HEK293 (cell line): ENCODE measurements at regions not wholly inside any gene's neighbourhood (a gene's known extent, or its start where the extent isn't known, plus 50 kb on each side); places are given as distances from the start of the nearest gene placed in this dataset.

ENCODE experiments used
- CTCF ChIP-seq: fragments of 450-650 bp; formaldehyde crosslinking; IDR thresholded peaks from 2 replicates; pipeline ENCODE4 v1.5.1; 2016; ENCODE audit warnings: missing biosample characterization, missing genetic modification characterization
- EGR2 ChIP-seq: fragments of 450-650 bp; formaldehyde crosslinking; IDR thresholded peaks from 2 replicates; pipeline ENCODE4 v1.5.1; 2016; ENCODE audit warnings: low read depth, missing biosample characterization, missing genetic modification characterization
- GLI4 ChIP-seq: fragments of 450-650 bp; formaldehyde crosslinking; IDR thresholded peaks from 2 replicates; pipeline ENCODE4 v1.5.1; 2016; ENCODE audit warnings: missing biosample characterization, missing genetic modification characterization
- KLF10 ChIP-seq: fragments of 450-650 bp; IDR thresholded peaks from 2 replicates; pipeline ENCODE4 v1.5.1; 2018; ENCODE audit warnings: missing biosample characterization, mild to moderate bottlenecking, missing genetic modification characterization
- KLF16 ChIP-seq: fragments of 450-650 bp; formaldehyde crosslinking; IDR thresholded peaks from 2 replicates; pipeline ENCODE4 v1.5.1; 2017; ENCODE audit warnings: missing biosample characterization, missing genetic modification characterization
- PBX3 ChIP-seq: sonication (generic); formaldehyde crosslinking; IDR thresholded peaks from 2 replicates; pipeline ENCODE4 v1.8.1; 2022; ENCODE audit warnings: mild to moderate bottlenecking, moderate library complexity, missing genetic modification reagents
- REST ChIP-seq: fragments of 450-650 bp; formaldehyde crosslinking; IDR thresholded peaks from 2 replicates; pipeline ENCODE4 v1.5.1; 2016; ENCODE audit warnings: missing biosample characterization, missing genetic modification characterization
- ZNF16 ChIP-seq: fragments of 450-650 bp; formaldehyde crosslinking; IDR thresholded peaks from 2 replicates; pipeline ENCODE4 v1.5.1; 2016; ENCODE audit warnings: low read depth, missing biosample characterization, missing genetic modification characterization
- ZNF529 ChIP-seq: fragments of 450-650 bp; formaldehyde crosslinking; IDR thresholded peaks from 2 replicates; pipeline ENCODE4 v1.5.1; 2017; ENCODE audit warnings: missing genetic modification characterization, missing biosample characterization; ENCODE audit not compliant: insufficient replicate concordance
- ZNF555 ChIP-seq: fragments of 450-650 bp; formaldehyde crosslinking; conservative IDR thresholded peaks from 2 replicates; pipeline ENCODE4 v1.5.1; 2017; ENCODE audit warnings: missing biosample characterization, mild to moderate bottlenecking, missing genetic modification characterization, inconsistent platforms
- ZNF639 ChIP-seq: fragments of 450-650 bp; formaldehyde crosslinking; IDR thresholded peaks from 2 replicates; pipeline ENCODE4 v1.5.1; 2016; ENCODE audit warnings: missing biosample characterization, missing genetic modification characterization
- ZNF704 ChIP-seq: fragments of 450-650 bp; formaldehyde crosslinking; IDR thresholded peaks from 2 replicates; pipeline ENCODE4 v1.5.1; 2016; ENCODE audit warnings: missing biosample characterization, missing genetic modification characterization
- ZNF768 ChIP-seq: fragments of 450-650 bp; formaldehyde crosslinking; IDR thresholded peaks from 2 replicates; pipeline ENCODE4 v1.5.1; 2018; ENCODE audit warnings: missing biosample characterization, mild to moderate bottlenecking, missing genetic modification characterization
- ZSCAN16 ChIP-seq: fragments of 450-650 bp; formaldehyde crosslinking; IDR thresholded peaks from 2 replicates; pipeline ENCODE4 v1.5.1; 2016; ENCODE audit warnings: missing biosample characterization, missing genetic modification characterization

GRCh38 chr16:59263955-59264354, 529.8 kb upstream of the GOT2 start:
- TF ChIP-seq ZNF555 (tag by site-specific recombination) (no peak), ZNF529 (tag by site-specific recombination) (no peak), PBX3 (CRISPR knock-in tag) (no peak), ZNF768 (no peak), ZNF16 (tag by site-specific recombination) (no peak), ZSCAN16 (tag by site-specific recombination) (no peak), ZNF704 (no peak), ZNF639 (no peak), KLF16 (tag by site-specific recombination) (no peak), CTCF (no peak), GLI4 (tag by site-specific recombination) (no peak), KLF10 (no peak), REST (tag by site-specific recombination) (no peak), EGR2 (tag by site-specific recombination) (no peak)
